T-helper 1 cell treated with Interleukin-12 subunit alpha and Interleukin-12 subunit beta and Interleukin-4 antibody, amounts not matched to agents 30 μg/mL and 1 μg/mL, for 36 hours (primary cell): ENCODE measurements at regions not wholly inside any gene's neighbourhood (a gene's known extent, or its start where the extent isn't known, plus 50 kb on each side); places are given as distances from the start of the nearest gene placed in this dataset.

ENCODE experiments used
- H3K27ac Mint-ChIP-seq: one replicate; pipeline ENCODE4 v1.8.0; 2021; ENCODE audit warnings: mild to moderate bottlenecking, mixed read lengths
- H3K27me3 Mint-ChIP-seq: one replicate; pipeline ENCODE4 v1.8.0; 2021; ENCODE audit warnings: low read depth, mixed read lengths
- H3K36me3 Mint-ChIP-seq: one replicate; pipeline ENCODE4 v1.8.0; 2021; ENCODE audit warnings: low read depth, mixed read lengths
- H3K4me1 Mint-ChIP-seq: one replicate; pipeline ENCODE4 v1.8.0; 2021; ENCODE audit warnings: low read depth, mixed read lengths
- H3K4me3 Mint-ChIP-seq: one replicate; pipeline ENCODE4 v1.8.0; 2021; ENCODE audit warnings: mild to moderate bottlenecking, moderate library complexity, mixed read lengths
- H3K9me3 Mint-ChIP-seq: one replicate; pipeline ENCODE4 v1.8.0; 2021; ENCODE audit warnings: mixed read lengths

GRCh38 chr14:42554091-42554490 is 947.4 kb downstream of the LRFN5 start:
- Mint-ChIP-seq H3K36me3 (no peaks in the 10 kb centered on the region), H3K9me3 (peaks cover 16% of the 10 kb centered on the region)

GRCh38 chr14:42550310-42550709 is 943.6 kb downstream of the LRFN5 start:
- Mint-ChIP-seq H3K36me3 (no peaks in the 10 kb centered on the region), H3K4me3 (no peak overlapping the region), H3K27me3 (no peaks in the 10 kb centered on the region), H3K4me1 (no peaks in the 10 kb centered on the region), H3K9me3 (peaks cover 24% of the 10 kb centered on the region), H3K27ac (no peak overlapping the region)

More at GRCh38 chr14:42554091-42554490, 947.4 kb downstream of the LRFN5 start:
- Mint-ChIP-seq H3K4me1 (no peaks in the 10 kb centered on the region), H3K27ac (no peak overlapping the region), H3K27me3 (no peaks in the 10 kb centered on the region), H3K4me3 (no peak overlapping the region)

GRCh38 chr14:42548349-42548748 is 941.7 kb downstream of the LRFN5 start:
- H3K4me3 Mint-ChIP-seq, result no peak overlapping the region
- peaks cover 27% of the 10 kb centered on the region for H3K9me3 Mint-ChIP-seq
- H3K27me3 Mint-ChIP-seq, result no peaks in the 10 kb centered on the region
- H3K4me1 Mint-ChIP-seq, result no peaks in the 10 kb centered on the region
- H3K27ac Mint-ChIP-seq, result no peak overlapping the region
- no peaks in the 10 kb centered on the region for H3K36me3 Mint-ChIP-seq

- Mint-ChIP-seq H3K9me3 (peaks cover 28% of the 10 kb centered on the region), H3K4me3 (no peak overlapping the region), H3K4me1 (no peaks in the 10 kb centered on the region), H3K27me3 (no peaks in the 10 kb centered on the region), H3K36me3 (no peaks in the 10 kb centered on the region), H3K27ac (no peak overlapping the region)
Observed at GRCh38 chr14:42545636-42546035, 939.0 kb downstream of the LRFN5 start.

- no peaks in the 10 kb centered on the region for H3K27me3 Mint-ChIP-seq
- no peak overlapping the region for H3K27ac Mint-ChIP-seq
- H3K4me3 Mint-ChIP-seq, result no peak overlapping the region
- peaks cover 17% of the 10 kb centered on the region for H3K9me3 Mint-ChIP-seq
- H3K4me1 Mint-ChIP-seq, result no peaks in the 10 kb centered on the region
- no peaks in the 10 kb centered on the region for H3K36me3 Mint-ChIP-seq
Observed at GRCh38 chr14:42541535-42542001, 934.9 kb downstream of the LRFN5 start.

- Mint-ChIP-seq H3K27ac (no peak overlapping the region), H3K27me3 (no peaks in the 10 kb centered on the region), H3K4me3 (no peak overlapping the region), H3K4me1 (no peaks in the 10 kb centered on the region), H3K9me3 (peaks cover 9% of the 10 kb centered on the region), H3K36me3 (no peaks in the 10 kb centered on the region)
Observed at GRCh38 chr14:42535397-42535796, 928.7 kb downstream of the LRFN5 start.

GRCh38 chr14:42533476-42533875 is 926.8 kb downstream of the LRFN5 start:
- Mint-ChIP-seq H3K4me3 (no peak overlapping the region), H3K27ac (no peak overlapping the region), H3K9me3 (peaks cover 13% of the 10 kb centered on the region), H3K27me3 (no peaks in the 10 kb centered on the region), H3K4me1 (no peaks in the 10 kb centered on the region), H3K36me3 (no peaks in the 10 kb centered on the region)

DNA sequence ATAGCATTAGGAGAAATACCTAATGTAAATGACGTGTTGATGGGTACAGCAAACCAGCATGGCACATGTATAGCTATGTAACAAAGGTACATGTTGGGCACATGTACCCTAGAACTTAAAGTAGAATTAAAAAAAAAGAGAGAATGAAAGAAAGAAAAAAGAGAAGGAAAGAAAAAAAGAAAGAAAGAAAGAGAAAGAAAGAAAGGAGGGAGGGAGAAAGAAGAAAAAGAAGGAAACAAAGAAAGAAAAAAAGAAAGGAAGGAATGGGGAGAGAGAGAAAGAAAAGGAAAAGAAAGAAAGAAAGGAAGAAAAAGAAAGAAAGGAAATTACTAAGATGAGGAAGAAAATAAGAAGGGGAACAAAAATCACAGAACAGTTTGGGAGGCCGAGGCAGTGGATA is 925.5 kb downstream of the LRFN5 start:
- Mint-ChIP-seq H3K27me3 (no peaks in the 10 kb centered on the region), H3K4me1 (no peaks in the 10 kb centered on the region), H3K9me3 (peaks cover 8% of the 10 kb centered on the region), H3K27ac (no peak overlapping the region), H3K36me3 (no peaks in the 10 kb centered on the region), H3K4me3 (no peak overlapping the region)

GRCh38 chr14:42527141-42527540 is 920.5 kb downstream of the LRFN5 start:
- no peaks in the 10 kb centered on the region for H3K36me3 Mint-ChIP-seq
- H3K27me3 Mint-ChIP-seq, result no peaks in the 10 kb centered on the region
- H3K27ac Mint-ChIP-seq, result no peak overlapping the region
- H3K4me3 Mint-ChIP-seq, result no peak overlapping the region
- H3K4me1 Mint-ChIP-seq, result no peaks in the 10 kb centered on the region
- peaks cover 12% of the 10 kb centered on the region for H3K9me3 Mint-ChIP-seq

GRCh38 chr14:42523666-42524065 is 917.0 kb downstream of the LRFN5 start:
- Mint-ChIP-seq H3K4me1 (no peaks in the 10 kb centered on the region), H3K9me3 (peaks cover 16% of the 10 kb centered on the region), H3K36me3 (no peaks in the 10 kb centered on the region), H3K27ac (no peak overlapping the region), H3K27me3 (no peaks in the 10 kb centered on the region), H3K4me3 (no peak overlapping the region)

DNA sequence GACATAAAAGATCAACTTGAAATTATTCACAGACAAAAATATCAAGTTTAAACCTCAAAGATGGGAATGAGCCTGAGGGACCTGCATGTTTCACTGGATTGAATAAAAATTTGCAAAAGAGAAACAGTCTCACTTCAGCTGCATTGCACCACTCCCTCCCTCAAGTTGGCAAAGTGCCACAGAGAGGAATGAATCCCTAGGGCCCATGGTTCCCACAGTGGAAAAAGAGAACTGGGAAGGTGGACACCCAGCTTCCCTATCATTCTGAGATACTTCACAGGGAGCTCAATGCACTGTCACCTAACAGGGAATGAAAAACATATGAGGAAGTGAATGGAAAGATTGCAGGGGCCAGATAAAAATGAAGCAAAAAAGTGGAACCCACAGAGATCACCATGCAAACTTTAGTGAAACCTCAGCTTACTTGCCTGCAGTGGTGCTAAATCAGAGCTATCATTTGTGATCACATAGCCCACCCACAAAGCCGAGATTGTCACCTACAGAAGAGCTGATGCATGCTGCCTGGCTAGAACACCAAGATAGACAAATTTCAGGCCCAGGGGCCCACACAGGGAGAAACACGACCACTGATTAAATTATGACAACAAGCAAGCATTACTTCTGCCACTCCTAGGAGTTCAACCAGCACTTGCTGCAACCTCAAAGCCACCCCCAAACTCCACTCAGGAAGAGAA is 911.3 kb downstream of the LRFN5 start:
- Mint-ChIP-seq H3K27ac (no peak overlapping the region), H3K9me3 (peaks cover 24% of the 10 kb centered on the region), H3K36me3 (no peaks in the 10 kb centered on the region), H3K4me1 (no peaks in the 10 kb centered on the region), H3K27me3 (no peaks in the 10 kb centered on the region), H3K4me3 (no peak overlapping the region)

- Mint-ChIP-seq H3K36me3 (no peaks in the 10 kb centered on the region), H3K9me3 (peaks cover 32% of the 10 kb centered on the region), H3K27me3 (no peaks in the 10 kb centered on the region)
Observed at GRCh38 chr14:42513837-42514236, 907.2 kb downstream of the LRFN5 start.

DNA sequence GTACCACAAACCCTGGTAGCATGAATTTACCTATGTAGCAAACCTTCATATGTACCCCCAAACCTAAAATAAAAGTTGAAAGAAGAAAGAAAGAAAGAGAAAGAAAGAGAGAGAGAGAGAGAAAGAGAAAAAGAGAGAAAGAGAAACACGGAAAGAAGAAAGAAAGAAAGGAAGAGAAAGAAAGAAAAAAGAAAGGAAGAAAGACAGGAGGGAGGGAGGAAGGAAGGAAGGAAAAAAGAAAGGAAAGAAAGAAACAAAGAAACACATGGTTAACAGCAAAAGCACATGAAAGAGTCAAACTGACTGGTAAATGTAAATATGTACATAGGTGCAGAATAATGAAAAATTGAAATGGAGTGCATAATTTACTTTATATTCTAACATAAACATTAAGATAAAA is 903.4 kb downstream of the LRFN5 start:
- H3K27me3 Mint-ChIP-seq, result no peaks in the 10 kb centered on the region
- no peaks in the 10 kb centered on the region for H3K36me3 Mint-ChIP-seq
- no peak overlapping the region for H3K4me3 Mint-ChIP-seq
- H3K27ac Mint-ChIP-seq, result no peak overlapping the region
- peaks cover 43% of the 10 kb centered on the region for H3K9me3 Mint-ChIP-seq
- H3K4me1 Mint-ChIP-seq, result no peaks in the 10 kb centered on the region

More at GRCh38 chr14:42513837-42514236, 907.2 kb downstream of the LRFN5 start:
- Mint-ChIP-seq H3K27ac (no peak overlapping the region), H3K4me3 (no peak overlapping the region), H3K4me1 (no peaks in the 10 kb centered on the region)

GRCh38 chr14:42508209-42508946 is 901.7 kb downstream of the LRFN5 start:
- peaks cover 38% of the 10 kb centered on the region for H3K9me3 Mint-ChIP-seq
- no peaks in the 10 kb centered on the region for H3K27me3 Mint-ChIP-seq
- no peak overlapping the region for H3K27ac Mint-ChIP-seq
- H3K36me3 Mint-ChIP-seq, result no peaks in the 10 kb centered on the region
- no peaks in the 10 kb centered on the region for H3K4me1 Mint-ChIP-seq
- H3K4me3 Mint-ChIP-seq, result no peak overlapping the region

DNA sequence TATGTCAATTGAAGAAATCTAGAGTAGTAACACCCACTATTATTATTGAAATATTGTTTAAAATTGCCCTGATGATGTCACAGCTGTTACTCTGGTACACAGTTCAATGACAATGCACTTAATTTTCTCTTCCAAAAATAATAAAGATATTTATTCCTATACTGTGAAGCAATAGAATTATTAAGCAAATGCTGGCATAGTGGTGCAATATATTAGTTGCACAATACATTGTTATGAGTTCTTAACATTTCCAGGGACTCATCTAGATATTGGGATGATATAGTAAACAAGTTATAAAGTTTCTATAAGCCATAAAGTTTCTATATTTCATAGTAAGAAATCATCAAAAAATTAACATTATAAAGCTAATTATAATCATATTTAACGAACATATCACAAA is 897.8 kb downstream of the LRFN5 start:
- Mint-ChIP-seq H3K36me3 (no peaks in the 10 kb centered on the region), H3K27ac (no peak overlapping the region), H3K4me1 (no peaks in the 10 kb centered on the region), H3K9me3 (peaks cover 20% of the 10 kb centered on the region), H3K27me3 (no peaks in the 10 kb centered on the region), H3K4me3 (no peak overlapping the region)
